GM23248 (cell line): ENCODE measurements at regions not wholly inside any gene's neighbourhood (a gene's known extent, or its start where the extent isn't known, plus 50 kb on each side); places are given as distances from the start of the nearest gene placed in this dataset.

ENCODE experiments used
- EZH2 ChIP-seq: fragments of 200-600 bp; sonication (generic); IDR thresholded peaks from 2 replicates; pipeline ENCODE4 v1.6.1; 2018; ENCODE audit warnings: antibody characterized with exemption, mild to moderate bottlenecking; ENCODE audit not compliant: insufficient read depth, poor library complexity, severe bottlenecking
- EZH2phosphoT487 ChIP-seq: fragments of 200-600 bp; sonication (generic); IDR thresholded peaks from 2 replicates; pipeline ENCODE4 v1.6.1; 2018; ENCODE audit warnings: antibody characterized with exemption, moderate library complexity, mild to moderate bottlenecking, low read depth; ENCODE audit not compliant: insufficient read depth

- TF ChIP-seq EZH2: no peak
- no peak for TF ChIP-seq EZH2phosphoT487
Observed at GRCh38 chr3:115503394-115503793, 119.9 kb upstream of the GAP43 start.
